Liver (tissue), 8 donors: ENCODE measurements at regions not wholly inside any gene's neighbourhood (a gene's known extent, or its start where the extent isn't known, plus 50 kb on each side); places are given as distances from the start of the nearest gene placed in this dataset.

Experiments
- DNase-seq: peaks from one replicate; pipeline ENCODE4 v3.0.0-alpha.2; 2017; ENCODE audit warnings: low spot score
- H3K27ac ChIP-seq, 2 donors: one replicate each; pipeline ENCODE4 v1.7.0; 2013; ENCODE audit warnings: inconsistent platforms in 2 of 2, low read length in 2 of 2, control low read depth in 1 of 2, low read depth in 1 of 2, mild to moderate bottlenecking in 1 of 2
- H3K27me3 ChIP-seq, 4 donors: one replicate each; pipeline versions ENCODE4 v1.6.1 to v1.7.0; 2013; ENCODE audit warnings: low read length in 3 of 4, inconsistent platforms in 1 of 4, mild to moderate bottlenecking in 1 of 4, moderate library complexity in 1 of 4; ENCODE audit not compliant: control insufficient read depth in 4 of 4, insufficient read depth in 4 of 4
- H3K36me3 ChIP-seq, 4 donors: one replicate each; pipeline versions ENCODE4 v1.6.1 to v1.7.0; 2013; ENCODE audit warnings: low read length in 3 of 4, mild to moderate bottlenecking in 3 of 4, low read depth in 1 of 4, moderate library complexity in 1 of 4; ENCODE audit not compliant: control insufficient read depth in 4 of 4, insufficient read depth in 3 of 4
- H3K4me1 ChIP-seq, 4 donors: one replicate each; pipeline versions ENCODE4 v1.6.1 to v1.7.0; 2013; ENCODE audit warnings: low read length in 3 of 4, mild to moderate bottlenecking in 3 of 4, moderate library complexity in 1 of 4; ENCODE audit not compliant: control insufficient read depth in 4 of 4, insufficient read depth in 4 of 4
- H3K4me3 ChIP-seq, 3 donors: one replicate each; pipeline versions ENCODE4 v1.6.1 to v1.7.0; 2013; ENCODE audit warnings: low read length in 3 of 3, control low read depth in 1 of 3, low read depth in 1 of 3, mild to moderate bottlenecking in 1 of 3
- H3K9ac ChIP-seq, 2 donors: one replicate each; pipeline ENCODE4 v1.7.0; 2013; ENCODE audit warnings: low read length in 2 of 2, mild to moderate bottlenecking in 2 of 2, moderate library complexity in 2 of 2, control low read depth in 1 of 2, low read depth in 1 of 2
- H3K9me3 ChIP-seq, 4 donors: one replicate each; pipeline versions ENCODE4 v1.6.1 to v1.7.0; 2013; ENCODE audit warnings: low read length in 3 of 4; ENCODE audit not compliant: control insufficient read depth in 4 of 4
- EGR1 ChIP-seq, 2 donors: IDR thresholded peaks; 2 replicates each; pipeline ENCODE4 v1.6.1; 2016 to 2018; ENCODE audit warnings: antibody characterized with exemption in 2 of 2, low read depth in 2 of 2
- FOXA1 ChIP-seq: IDR thresholded peaks from 2 replicates; pipeline ENCODE4 v1.6.1; 2016; ENCODE audit warnings: antibody characterized with exemption
- FOXA2 ChIP-seq: IDR thresholded peaks from 2 replicates; pipeline ENCODE4 v1.6.1; 2016; ENCODE audit warnings: antibody characterized with exemption
- GABPA ChIP-seq, 2 donors: IDR thresholded peaks in 1 of 2; conservative IDR thresholded peaks in 1 of 2; 2 replicates each; pipeline ENCODE4 v1.6.1; 2016; ENCODE audit warnings: antibody characterized with exemption in 2 of 2, mild to moderate bottlenecking in 1 of 2, moderate library complexity in 1 of 2
- HNF4A ChIP-seq, 2 donors: conservative IDR thresholded peaks; 2 replicates each; pipeline ENCODE4 v1.6.1; 2016; ENCODE audit warnings: antibody characterized with exemption in 2 of 2, mild to moderate bottlenecking in 2 of 2
- HNF4G ChIP-seq: IDR thresholded peaks from 2 replicates; pipeline ENCODE4 v1.6.1; 2016; ENCODE audit warnings: antibody characterized with exemption
- JUND ChIP-seq, 2 donors: IDR thresholded peaks; 2 replicates each; pipeline ENCODE4 v1.6.1; 2016; ENCODE audit warnings: antibody characterized with exemption in 2 of 2
- NR2F2 ChIP-seq: IDR thresholded peaks from 2 replicates; pipeline ENCODE4 v1.6.1; 2016; ENCODE audit warnings: antibody characterized with exemption
- RAD21 ChIP-seq, 2 donors: IDR thresholded peaks; 2 replicates each; pipeline ENCODE4 v1.6.1; 2016; ENCODE audit warnings: antibody characterized with exemption in 2 of 2, mild to moderate bottlenecking in 2 of 2
- RXRA ChIP-seq, 2 donors: IDR thresholded peaks; 2 replicates each; pipeline ENCODE4 v1.6.1; 2017 to 2018; ENCODE audit warnings: antibody characterized with exemption in 2 of 2, mild to moderate bottlenecking in 1 of 2
- SP1 ChIP-seq: IDR thresholded peaks from 2 replicates; pipeline ENCODE4 v1.6.1; 2018; ENCODE audit warnings: antibody characterized with exemption, mild to moderate bottlenecking
- TAF1 ChIP-seq: conservative IDR thresholded peaks from 2 replicates; pipeline ENCODE4 v1.6.1; 2016; ENCODE audit warnings: antibody characterized with exemption, mild to moderate bottlenecking
- YY1 ChIP-seq: IDR thresholded peaks from 2 replicates; pipeline ENCODE4 v1.6.1; 2016; ENCODE audit warnings: antibody characterized with exemption, mild to moderate bottlenecking
- WGBS: extraction: QIAGEN DNeasy Blood & Tissue Kit; methylation state at CpG from one replicate; pipeline ENCODE4 v1.1.7; 2013; 5-methylcytosine and 5-hydroxymethylcytosine counted together
- TF ChIP-seq, protein P1 (sequence below): IDR thresholded peaks from 2 replicates; pipeline ENCODE4 v1.6.1; 2016; ENCODE audit warnings: antibody characterized with exemption
- TF ChIP-seq, protein P2 (sequence below): fragments of 150-350 bp; IDR thresholded peaks from 2 replicates; pipeline ENCODE4 v1.5.1; 2017; ENCODE audit warnings: improper control_type of control experiment, low read depth, low read length; ENCODE audit not compliant: missing input control
- TF ChIP-seq, protein P3 (sequence below): IDR thresholded peaks from 2 replicates; pipeline ENCODE4 v1.6.1; 2016; ENCODE audit warnings: antibody characterized with exemption
- TF ChIP-seq, protein P4 (sequence below): IDR thresholded peaks from 2 replicates; pipeline ENCODE4 v1.6.1; 2016; ENCODE audit warnings: antibody characterized with exemption, mild to moderate bottlenecking
- TF ChIP-seq, protein P5 (sequence below): IDR thresholded peaks from 2 replicates; pipeline ENCODE4 v1.6.1; 2016; ENCODE audit warnings: antibody characterized with exemption
- donor health status: healthy.
- donor health status: healthy.
- donor health status: healthy.
- donor health status: healthy.
- donor health status: healthy.

DNA sequence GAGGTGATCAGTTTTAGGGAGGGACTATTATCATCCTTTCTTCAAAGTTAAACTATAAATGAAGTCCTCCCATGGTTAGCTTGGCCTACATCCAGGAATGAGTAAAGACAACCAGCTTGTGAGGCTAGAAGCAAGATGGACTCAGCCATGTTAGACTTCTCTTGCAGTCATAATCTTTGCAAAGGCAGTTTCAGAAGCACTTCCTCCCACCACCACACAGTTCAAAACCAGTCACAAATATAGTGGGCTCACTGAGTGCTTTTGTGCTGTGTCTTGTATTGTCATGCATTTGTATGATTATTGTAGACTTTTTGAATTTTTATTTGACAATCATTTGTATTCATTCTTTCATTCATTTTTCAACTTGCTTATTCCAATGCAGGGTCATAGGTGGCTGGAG, 204.5 kb downstream of the ZNF674 start:
- Histone ChIP-seq H3K27me3 (no peaks in the 10 kb centered on the region), H3K4me3 (no peak overlapping the region), H3K9me3 (no peaks in the 10 kb centered on the region), H3K4me1 (no peaks in the 10 kb centered on the region), H3K9ac (no peak overlapping the region), H3K27ac (no peak overlapping the region), H3K36me3 (no peaks in the 10 kb centered on the region)
- no peak for DNase-seq
- TF ChIP-seq HNF4A (conservative IDR thresholded peaks at IDR 0.05) (no peak), JUND (IDR thresholded peaks at IDR 0.05) (no peak), RAD21 (IDR thresholded peaks at IDR 0.05) (no peak)
- TF ChIP-seq, protein P1, sequence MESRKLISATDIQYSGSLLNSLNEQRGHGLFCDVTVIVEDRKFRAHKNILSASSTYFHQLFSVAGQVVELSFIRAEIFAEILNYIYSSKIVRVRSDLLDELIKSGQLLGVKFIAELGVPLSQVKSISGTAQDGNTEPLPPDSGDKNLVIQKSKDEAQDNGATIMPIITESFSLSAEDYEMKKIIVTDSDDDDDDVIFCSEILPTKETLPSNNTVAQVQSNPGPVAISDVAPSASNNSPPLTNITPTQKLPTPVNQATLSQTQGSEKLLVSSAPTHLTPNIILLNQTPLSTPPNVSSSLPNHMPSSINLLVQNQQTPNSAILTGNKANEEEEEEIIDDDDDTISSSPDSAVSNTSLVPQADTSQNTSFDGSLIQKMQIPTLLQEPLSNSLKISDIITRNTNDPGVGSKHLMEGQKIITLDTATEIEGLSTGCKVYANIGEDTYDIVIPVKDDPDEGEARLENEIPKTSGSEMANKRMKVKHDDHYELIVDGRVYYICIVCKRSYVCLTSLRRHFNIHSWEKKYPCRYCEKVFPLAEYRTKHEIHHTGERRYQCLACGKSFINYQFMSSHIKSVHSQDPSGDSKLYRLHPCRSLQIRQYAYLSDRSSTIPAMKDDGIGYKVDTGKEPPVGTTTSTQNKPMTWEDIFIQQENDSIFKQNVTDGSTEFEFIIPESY: no peak
- TF ChIP-seq, protein P2, sequence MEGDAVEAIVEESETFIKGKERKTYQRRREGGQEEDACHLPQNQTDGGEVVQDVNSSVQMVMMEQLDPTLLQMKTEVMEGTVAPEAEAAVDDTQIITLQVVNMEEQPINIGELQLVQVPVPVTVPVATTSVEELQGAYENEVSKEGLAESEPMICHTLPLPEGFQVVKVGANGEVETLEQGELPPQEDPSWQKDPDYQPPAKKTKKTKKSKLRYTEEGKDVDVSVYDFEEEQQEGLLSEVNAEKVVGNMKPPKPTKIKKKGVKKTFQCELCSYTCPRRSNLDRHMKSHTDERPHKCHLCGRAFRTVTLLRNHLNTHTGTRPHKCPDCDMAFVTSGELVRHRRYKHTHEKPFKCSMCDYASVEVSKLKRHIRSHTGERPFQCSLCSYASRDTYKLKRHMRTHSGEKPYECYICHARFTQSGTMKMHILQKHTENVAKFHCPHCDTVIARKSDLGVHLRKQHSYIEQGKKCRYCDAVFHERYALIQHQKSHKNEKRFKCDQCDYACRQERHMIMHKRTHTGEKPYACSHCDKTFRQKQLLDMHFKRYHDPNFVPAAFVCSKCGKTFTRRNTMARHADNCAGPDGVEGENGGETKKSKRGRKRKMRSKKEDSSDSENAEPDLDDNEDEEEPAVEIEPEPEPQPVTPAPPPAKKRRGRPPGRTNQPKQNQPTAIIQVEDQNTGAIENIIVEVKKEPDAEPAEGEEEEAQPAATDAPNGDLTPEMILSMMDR: no peak

DNA sequence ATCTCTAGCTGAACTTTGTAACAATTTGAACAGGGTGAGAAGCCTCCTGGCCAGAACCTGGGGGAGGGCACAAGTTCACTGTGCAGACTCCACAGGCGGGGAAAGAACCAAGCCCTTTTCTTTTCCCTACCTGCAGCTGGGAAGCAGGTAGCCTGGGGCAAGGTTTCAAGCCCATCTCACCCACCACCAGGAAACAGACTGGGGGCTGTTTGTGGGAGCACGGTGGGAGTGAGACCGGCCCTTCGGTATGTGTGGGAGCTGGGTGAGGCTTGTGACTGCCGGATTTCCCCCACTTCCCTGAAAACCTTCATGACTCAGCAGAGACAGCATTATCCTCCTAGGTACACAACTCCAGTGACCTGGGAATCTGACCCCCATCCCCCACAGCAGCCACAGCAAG, 211.7 kb downstream of the ZNF674 start:
- Histone ChIP-seq H3K27ac (no peak overlapping the region), H3K9me3 (peaks cover 0 to 3% (median 1%) of the 10 kb centered on the region in 4 donors), H3K4me3 (no peak overlapping the region), H3K9ac (no peak overlapping the region), H3K4me1 (no peaks in the 10 kb centered on the region), H3K27me3 (no peaks in the 10 kb centered on the region), H3K36me3 (no peaks in the 10 kb centered on the region)
- WGBS: 76% methylated on average over 5 of the region's 5 CpGs
- TF ChIP-seq, protein P3, sequence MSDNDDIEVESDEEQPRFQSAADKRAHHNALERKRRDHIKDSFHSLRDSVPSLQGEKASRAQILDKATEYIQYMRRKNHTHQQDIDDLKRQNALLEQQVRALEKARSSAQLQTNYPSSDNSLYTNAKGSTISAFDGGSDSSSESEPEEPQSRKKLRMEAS: no peak
- no peak for TF ChIP-seq RAD21 (IDR thresholded peaks at IDR 0.05)
- no peak for DNase-seq

DNA sequence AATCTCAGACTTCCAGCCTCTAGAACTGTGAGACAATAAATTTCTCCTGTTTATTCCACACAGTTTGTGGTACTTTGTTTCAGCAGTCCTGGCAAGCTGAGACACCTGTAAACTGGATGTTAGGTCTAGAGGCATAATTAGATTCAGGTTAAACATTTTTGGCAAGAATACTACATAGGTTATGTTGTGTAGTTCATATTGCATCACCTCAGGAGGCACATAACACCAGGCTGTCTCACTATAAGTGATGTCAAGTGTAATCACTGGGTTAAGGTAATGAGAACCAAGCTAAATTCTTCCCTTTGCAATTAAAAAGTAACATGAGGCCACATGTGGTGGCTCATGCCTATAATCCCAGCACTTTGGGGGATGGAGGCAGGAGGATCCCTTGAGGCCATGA, 214.2 kb downstream of the ZNF674 start:
- Histone ChIP-seq H3K27me3 (no peaks in the 10 kb centered on the region), H3K9me3 (peaks cover 0 to 3% (median 1%) of the 10 kb centered on the region in 4 donors), H3K4me1 (peaks cover 0 to 5% (median 0%) of the 10 kb centered on the region in 4 donors), H3K27ac (no peak overlapping the region), H3K36me3 (no peaks in the 10 kb centered on the region), H3K4me3 (no peak overlapping the region), H3K9ac (no peak overlapping the region)
- no peak for DNase-seq
- no peak for TF ChIP-seq HNF4A (conservative IDR thresholded peaks at IDR 0.05)
- TF ChIP-seq SP1: no peak
- TF ChIP-seq NR2F2: no peak
- no peak for TF ChIP-seq TAF1
- no peak for TF ChIP-seq GABPA (IDR thresholded peaks at IDR 0.05 in 1 of 2, conservative IDR thresholded peaks at IDR 0.05 in 1 of 2)
- TF ChIP-seq FOXA2: no peak
- TF ChIP-seq, protein P2: no peak
- no peak for TF ChIP-seq YY1
- TF ChIP-seq, protein P4, sequence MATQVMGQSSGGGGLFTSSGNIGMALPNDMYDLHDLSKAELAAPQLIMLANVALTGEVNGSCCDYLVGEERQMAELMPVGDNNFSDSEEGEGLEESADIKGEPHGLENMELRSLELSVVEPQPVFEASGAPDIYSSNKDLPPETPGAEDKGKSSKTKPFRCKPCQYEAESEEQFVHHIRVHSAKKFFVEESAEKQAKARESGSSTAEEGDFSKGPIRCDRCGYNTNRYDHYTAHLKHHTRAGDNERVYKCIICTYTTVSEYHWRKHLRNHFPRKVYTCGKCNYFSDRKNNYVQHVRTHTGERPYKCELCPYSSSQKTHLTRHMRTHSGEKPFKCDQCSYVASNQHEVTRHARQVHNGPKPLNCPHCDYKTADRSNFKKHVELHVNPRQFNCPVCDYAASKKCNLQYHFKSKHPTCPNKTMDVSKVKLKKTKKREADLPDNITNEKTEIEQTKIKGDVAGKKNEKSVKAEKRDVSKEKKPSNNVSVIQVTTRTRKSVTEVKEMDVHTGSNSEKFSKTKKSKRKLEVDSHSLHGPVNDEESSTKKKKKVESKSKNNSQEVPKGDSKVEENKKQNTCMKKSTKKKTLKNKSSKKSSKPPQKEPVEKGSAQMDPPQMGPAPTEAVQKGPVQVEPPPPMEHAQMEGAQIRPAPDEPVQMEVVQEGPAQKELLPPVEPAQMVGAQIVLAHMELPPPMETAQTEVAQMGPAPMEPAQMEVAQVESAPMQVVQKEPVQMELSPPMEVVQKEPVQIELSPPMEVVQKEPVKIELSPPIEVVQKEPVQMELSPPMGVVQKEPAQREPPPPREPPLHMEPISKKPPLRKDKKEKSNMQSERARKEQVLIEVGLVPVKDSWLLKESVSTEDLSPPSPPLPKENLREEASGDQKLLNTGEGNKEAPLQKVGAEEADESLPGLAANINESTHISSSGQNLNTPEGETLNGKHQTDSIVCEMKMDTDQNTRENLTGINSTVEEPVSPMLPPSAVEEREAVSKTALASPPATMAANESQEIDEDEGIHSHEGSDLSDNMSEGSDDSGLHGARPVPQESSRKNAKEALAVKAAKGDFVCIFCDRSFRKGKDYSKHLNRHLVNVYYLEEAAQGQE: no peak
- TF ChIP-seq JUND (IDR thresholded peaks at IDR 0.05): no peak
- TF ChIP-seq EGR1 (IDR thresholded peaks at IDR 0.05; ENCODE audit: low read depth in 2 of 2): no peak
- TF ChIP-seq, protein P3: no peak
- TF ChIP-seq, protein P5, sequence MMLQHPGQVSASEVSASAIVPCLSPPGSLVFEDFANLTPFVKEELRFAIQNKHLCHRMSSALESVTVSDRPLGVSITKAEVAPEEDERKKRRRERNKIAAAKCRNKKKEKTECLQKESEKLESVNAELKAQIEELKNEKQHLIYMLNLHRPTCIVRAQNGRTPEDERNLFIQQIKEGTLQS: no peak
- no peak for TF ChIP-seq RXRA (IDR thresholded peaks at IDR 0.05)
- TF ChIP-seq RAD21 (IDR thresholded peaks at IDR 0.05): no peak
- no peak for TF ChIP-seq HNF4G
- no peak for TF ChIP-seq FOXA1
